Transverse colon (tissue), 4 donors: ENCODE measurements at regions not wholly inside any gene's neighbourhood (a gene's known extent, or its start where the extent isn't known, plus 50 kb on each side); places are given as distances from the start of the nearest gene placed in this dataset.

Experiments used
- CTCF ChIP-seq, 5 experiments: fragments of 200-600 bp in 3 of 5; fragments of 450-650 bp in 2 of 5; sonication (generic) in 3 of 5; IDR thresholded peaks; 1 replicate in 2 of 5; 2 replicates in 3 of 5; pipeline ENCODE4 v1.5.1; 2016 to 2017; ENCODE audit warnings: antibody characterized with exemption in 5 of 5, inconsistent platforms in 3 of 5, mild to moderate bottlenecking in 2 of 5, moderate library complexity in 1 of 5
- EP300 ChIP-seq: sonication (generic); formaldehyde crosslinking; IDR thresholded peaks from one replicate; pipeline ENCODE4 v1.6.1; 2017; ENCODE audit warnings: antibody characterized with exemption, low read depth
- POLR2A ChIP-seq: fragments of 450-650 bp; IDR thresholded peaks from one replicate; pipeline ENCODE4 v1.6.1; 2016; ENCODE audit warnings: antibody characterized with exemption, mild to moderate bottlenecking, moderate library complexity
- POLR2AphosphoS5 ChIP-seq, 3 donors: sonication (generic); formaldehyde crosslinking; IDR thresholded peaks; one replicate each; pipeline ENCODE4 v1.6.1; 2016; ENCODE audit warnings: antibody characterized with exemption in 3 of 3

GRCh38 chr18:48475635-48476549 is 62.9 kb upstream of the CTIF start:
- TF ChIP-seq POLR2A (no peak), CTCF (IDR thresholded peaks at IDR 0.05) (peak; percentile 74 to 84 (median 81)), POLR2AphosphoS5 (IDR thresholded peaks at IDR 0.05) (no peak), EP300 (no peak)
